ENCODE measurements at regions not wholly inside any gene's neighbourhood (a gene's known extent, or its start where the extent isn't known, plus 50 kb on each side); places are given as distances from the start of the nearest gene placed in this dataset.

DNA sequence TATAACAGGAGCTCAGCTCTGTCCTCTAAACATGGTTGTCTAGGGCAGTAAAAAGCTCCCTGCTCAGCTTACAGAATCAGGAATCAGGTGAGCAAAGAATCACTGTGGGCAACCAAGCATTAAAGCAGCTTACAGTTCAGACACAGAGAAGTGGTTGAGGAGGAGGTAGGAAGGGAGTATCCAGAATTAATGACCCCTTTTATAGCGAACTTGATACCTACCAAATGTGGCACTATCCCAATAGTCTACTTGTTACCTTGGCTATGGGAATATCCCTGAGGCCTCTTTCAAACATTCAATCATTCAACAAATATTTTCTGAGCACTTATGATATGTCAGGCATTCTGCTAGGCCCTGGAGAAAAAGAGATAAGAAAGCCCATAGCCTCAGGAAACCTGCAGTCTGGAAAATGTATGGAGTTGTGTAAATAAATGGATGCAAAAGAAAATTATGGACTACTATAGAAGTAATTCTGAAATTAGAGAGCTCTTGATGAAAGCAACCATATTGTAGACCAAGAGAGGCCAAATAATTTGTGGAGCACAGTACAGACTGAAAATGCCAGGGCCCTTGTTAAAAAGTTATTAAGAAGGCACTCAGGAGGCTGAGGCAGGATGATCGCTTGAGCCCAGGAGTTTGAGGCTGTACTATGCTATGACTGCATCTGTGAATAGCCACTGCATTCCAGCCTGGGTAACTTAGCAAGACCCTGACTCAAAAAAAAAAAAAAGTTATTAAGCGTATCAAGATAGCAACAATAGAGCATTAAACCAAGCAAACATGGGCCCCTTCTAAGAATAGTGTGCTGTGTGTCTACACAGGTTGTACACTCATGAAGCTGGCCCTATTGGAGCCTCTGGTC is 134.0 kb upstream of the CPSF6 start:
- no peak for TF ChIP-seq POLR2A (IDR thresholded peaks at IDR 0.05; ENCODE audit: low read length)
- no peak for TF ChIP-seq GATA1 (IDR thresholded peaks at IDR 0.05; ENCODE audit: low read depth, low read length)
